HG03060 (cell line): ENCODE measurements at regions not wholly inside any gene's neighbourhood (a gene's known extent, or its start where the extent isn't known, plus 50 kb on each side); places are given as distances from the start of the nearest gene placed in this dataset.
A peak's percentile ranks its signal among the peaks of the same experiment; 100 is the strongest.

ENCODE experiments used
- ATAC-seq: cut with Tn5 transposase; IDR thresholded peaks from one replicate; pipeline ENCODE4 v1.9.1; 2021; ENCODE audit warnings: low read depth, moderate number of reproducible peaks; ENCODE audit not compliant: unreplicated experiment

DNA sequence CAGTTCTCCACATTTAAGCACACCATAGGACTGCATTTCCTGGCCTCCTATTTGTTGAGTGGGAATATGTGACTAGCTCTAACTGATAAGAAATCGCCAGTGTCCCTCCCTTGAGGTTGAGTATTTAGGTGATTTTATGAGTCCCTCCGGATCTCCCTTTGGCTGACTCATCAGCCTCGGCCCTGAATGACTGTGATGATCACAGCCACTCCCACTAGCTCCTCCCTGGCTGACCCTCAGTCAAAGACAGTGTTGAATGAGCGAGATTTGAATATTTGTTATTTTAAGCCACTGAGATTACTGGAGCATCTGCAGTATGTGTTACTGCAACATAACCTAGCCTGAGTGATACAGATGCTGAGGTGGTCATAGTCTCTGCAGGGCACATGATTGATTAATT is 515.3 kb downstream of the EPHB1 start:
- ATAC-seq: peak; percentile 64

- ATAC-seq: no peak
These were observed 516.6 kb downstream of the EPHB1 start for GRCh38 chr3:135311699-135312098.

DNA sequence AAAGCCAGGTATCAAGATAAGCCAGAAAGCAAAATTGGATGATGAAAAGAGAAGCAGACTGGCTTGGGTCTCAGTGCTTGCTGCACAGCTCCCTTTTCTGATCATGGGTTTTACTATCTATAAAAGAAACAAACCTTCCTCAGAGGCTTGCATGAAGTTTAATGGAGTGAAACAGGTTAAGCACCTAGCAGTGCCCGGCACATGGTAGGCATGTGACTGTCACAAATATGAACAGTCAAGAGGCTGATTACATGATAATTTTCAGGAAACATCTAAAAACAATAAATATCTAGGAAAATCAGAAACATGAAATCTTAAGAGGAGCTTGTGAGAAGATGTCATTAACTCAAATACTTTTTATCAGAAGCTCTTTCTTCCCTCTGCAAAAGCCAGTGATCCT is 519.2 kb downstream of the EPHB1 start:
- ATAC-seq: no peak

DNA sequence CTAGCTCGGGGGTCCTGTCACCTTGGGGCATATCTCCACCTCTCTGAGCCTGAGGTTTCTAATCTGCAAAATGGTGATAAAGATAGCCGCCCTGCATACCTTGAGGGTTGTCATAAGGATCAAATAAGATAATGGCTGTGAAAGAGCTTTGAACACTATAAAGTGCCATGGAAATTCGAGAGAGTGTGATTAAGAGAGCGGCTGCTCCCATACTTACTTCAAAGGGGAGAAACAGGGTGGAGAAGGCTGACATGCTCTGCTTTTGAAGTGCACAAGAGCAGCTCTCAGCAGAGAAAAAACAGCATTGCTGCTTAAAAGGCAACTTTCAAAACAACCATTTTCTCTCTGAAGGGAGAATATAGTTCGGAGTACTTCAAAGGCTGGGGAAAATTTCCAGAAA is 529.2 kb downstream of the EPHB1 start:
- no peak for ATAC-seq

DNA sequence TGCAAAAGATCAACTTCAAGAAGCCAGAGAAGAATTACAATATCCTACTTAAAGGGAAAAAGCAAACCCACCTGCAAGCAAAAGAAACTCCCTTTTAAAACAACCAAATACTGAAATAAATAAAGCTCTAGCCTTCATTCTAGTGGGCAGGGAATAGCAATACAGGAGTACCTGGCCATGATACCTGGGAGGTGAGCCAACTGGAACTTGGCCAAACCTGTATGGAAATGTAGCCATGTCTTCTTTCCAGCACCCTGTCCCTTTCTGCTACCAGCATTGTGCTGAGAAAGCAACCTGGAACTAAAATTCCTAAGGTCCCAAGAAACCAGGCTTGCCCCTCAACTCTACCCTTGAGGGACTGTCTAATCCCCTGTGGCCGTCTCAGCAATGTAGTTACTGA is 530.0 kb downstream of the EPHB1 start:
- ATAC-seq: no peak

- no peak for ATAC-seq
These were observed 530.7 kb downstream of the EPHB1 start for GRCh38 chr3:135325726-135326235.

- no peak for ATAC-seq
These were observed 531.8 kb downstream of the EPHB1 start for GRCh38 chr3:135326851-135327250.

DNA sequence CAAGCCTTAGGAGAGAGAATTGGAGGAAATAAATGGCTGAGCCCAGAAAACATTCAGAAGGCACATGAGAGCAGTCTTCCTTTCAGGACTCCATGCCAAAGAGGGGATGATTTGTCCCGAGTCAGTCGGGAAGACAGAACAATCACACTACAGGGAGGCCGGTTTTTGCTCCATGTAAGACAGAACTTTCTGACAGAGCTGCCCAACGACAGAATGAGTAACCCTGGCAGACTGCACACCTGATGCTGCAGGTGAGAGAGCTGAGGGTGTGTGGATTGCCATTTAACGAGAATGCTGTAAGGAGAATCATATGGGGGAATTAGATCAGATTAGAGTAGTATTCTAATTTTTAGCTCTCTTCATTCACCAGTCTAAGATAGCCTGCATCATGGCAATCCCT is 533.0 kb downstream of the EPHB1 start:
- no peak for ATAC-seq

DNA sequence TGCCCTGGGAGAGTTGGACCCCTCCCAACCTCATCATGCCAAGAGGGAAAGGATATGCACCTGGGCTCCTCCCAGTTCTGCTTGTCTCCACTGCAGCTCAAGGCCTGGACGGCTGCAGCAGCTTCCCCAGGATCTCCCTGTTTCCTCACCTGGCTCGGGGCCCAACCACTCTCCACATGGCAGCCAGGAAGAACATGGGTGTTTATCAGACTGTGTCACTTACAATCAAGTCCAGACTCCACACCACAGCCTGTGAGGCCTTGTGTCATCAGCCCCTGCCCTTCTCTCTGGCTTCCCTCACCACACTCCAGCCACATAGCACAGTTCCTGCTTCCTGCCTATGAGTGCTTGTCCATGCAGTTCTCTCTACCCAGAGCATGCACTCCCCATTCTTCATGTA is 534.4 kb downstream of the EPHB1 start:
- no peak for ATAC-seq

- no peak for ATAC-seq
These were observed 542.1 kb downstream of the EPHB1 start for GRCh38 chr3:135337192-135337591.

GRCh38 chr3:135348690-135349089 is 553.6 kb downstream of the EPHB1 start:
- no peak for ATAC-seq

DNA sequence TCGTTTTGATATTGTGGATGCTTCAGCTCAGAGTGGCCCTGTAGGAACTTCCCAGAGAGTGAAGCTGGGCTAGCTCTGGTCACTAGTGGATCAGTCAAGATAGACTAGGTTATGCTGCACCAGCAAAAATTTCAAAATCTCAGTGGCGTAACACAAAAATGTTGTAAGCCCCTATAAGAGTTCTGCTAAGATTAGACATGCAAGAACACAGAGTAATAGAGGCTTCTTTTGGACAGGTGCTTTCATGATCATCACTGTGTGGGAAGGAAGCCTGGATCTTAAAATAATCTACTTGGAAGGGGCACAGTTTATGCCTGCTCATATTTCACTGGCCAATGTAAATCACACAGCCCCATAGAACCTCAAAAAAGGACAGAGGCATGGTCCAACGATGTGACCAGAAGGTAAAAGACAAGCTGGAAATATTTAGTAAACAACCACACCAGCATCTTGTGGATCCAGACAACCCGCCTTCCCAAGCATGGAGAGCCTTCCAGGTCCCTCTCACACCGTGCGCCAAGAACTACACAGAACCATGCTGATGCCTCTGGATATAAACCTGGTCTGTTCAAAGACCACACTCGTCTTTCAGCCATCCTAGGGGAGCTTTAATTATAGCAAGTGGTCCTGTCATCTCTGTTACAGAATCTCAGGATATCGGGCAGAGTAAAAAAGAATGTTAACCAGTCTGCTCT is 554.3 kb downstream of the EPHB1 start:
- no peak for ATAC-seq

DNA sequence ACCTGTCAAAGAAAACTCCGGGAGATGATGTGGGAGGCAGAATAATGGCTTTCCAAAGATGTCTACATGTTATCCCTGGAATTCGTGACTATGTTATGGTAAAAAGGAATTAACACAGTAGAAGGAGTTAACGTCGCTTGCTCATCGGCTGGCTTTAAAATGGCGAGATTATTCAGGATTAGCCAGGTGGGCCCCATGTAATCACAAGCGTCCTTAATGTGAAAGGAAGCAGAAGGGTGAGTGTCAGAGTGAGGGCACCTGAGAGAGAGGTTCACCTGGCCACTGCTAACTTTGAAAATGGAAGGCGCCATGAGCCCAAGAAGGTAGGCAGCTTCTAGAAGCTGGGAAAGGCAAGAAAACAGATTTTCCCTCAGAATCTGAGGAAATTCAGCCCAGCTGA is 557.2 kb downstream of the EPHB1 start:
- no peak for ATAC-seq

GRCh38 chr3:135362889-135363288 is 567.8 kb downstream of the EPHB1 start:
- ATAC-seq: no peak

DNA sequence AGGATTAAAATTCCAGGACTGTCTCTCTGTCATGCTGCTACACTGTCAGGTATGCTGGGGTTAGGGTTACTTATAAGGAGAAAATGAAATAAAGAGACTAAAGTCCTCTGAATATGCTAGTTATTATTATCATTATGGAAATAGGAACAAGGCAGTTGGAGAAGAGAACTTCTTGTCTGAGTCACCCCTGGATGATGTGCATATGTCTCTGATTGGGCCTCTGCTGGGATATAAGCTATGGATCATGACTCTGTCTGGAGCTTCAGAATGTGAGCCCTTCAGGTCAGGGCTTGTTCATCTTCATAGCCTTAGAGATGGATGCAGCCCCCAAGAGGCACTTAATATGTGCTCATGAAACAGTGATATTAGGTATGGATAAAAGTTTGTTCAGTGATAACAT is 569.6 kb downstream of the EPHB1 start:
- no peak for ATAC-seq

- no peak for ATAC-seq
These were observed 571.8 kb downstream of the EPHB1 start for GRCh38 chr3:135366816-135367215.

GRCh38 chr3:135368316-135368715 is 573.3 kb downstream of the EPHB1 start:
- no peak for ATAC-seq

DNA sequence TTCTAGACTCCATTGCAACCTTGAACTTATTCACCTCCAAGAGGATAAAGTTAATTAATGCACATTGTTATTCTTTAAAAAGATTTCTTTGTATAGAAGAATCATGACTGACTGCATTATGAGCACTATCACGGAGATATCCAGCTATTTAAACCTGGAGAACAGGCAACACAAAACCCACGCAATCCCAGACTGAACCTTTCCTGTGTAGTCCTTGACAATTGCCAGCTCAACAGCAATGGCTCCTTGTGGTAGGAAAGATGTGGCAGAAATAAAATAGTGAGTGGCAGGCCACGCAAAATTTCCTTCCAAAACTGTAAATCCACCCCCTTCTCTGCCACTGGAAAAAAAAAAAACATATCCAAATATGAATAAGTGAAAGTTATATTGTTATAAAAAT is 573.7 kb downstream of the EPHB1 start:
- no peak for ATAC-seq

GRCh38 chr3:135374571-135374970 is 579.5 kb downstream of the EPHB1 start:
- ATAC-seq: no peak

DNA sequence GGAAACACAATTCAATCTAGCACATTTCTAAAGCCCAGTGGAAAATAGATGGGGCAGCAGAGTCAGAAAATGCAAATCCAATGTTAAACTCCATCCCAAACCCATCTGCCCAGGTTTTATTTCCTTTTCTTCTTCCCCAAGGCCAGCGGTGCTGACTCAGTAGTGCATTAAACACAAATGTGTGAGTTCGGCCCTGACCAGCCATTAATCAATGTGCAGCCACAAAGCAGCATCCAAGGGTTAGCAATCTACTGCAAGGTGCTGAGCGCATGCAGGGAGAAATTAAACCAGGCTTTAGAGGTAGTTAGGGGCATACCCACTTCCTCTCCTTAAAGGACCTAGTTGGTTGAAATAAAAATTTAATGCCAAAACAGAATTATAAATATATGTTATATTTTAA is 583.3 kb upstream of the PPP2R3A start:
- ATAC-seq: no peak

GRCh38 chr3:135382621-135383020 is 582.9 kb upstream of the PPP2R3A start:
- ATAC-seq: no peak

- no peak for ATAC-seq
These were observed 582.2 kb upstream of the PPP2R3A start for GRCh38 chr3:135383301-135383700.

DNA sequence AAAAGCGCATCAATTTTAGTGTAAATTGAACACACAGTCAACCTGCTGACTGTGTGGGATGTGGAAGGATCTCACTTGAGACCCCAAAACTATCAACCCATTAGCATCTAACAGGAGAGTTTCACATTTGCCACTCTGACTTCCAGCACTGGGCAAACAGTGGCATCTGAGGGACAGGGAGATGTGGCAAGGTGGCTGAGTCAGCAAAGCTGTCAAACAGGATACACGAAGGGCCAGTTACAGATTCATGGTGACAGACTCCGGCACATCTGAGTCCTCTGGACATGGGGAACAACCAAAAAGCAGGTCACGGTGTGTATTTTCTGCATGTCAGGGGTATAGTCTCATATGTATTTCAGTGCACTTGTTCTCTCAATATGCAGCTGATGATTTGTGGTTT is 573.4 kb upstream of the PPP2R3A start:
- ATAC-seq: no peak
